ENCODE measurements at regions not wholly inside any gene's neighbourhood (a gene's known extent, or its start where the extent isn't known, plus 50 kb on each side); places are given as distances from the start of the nearest gene placed in this dataset.

DNA sequence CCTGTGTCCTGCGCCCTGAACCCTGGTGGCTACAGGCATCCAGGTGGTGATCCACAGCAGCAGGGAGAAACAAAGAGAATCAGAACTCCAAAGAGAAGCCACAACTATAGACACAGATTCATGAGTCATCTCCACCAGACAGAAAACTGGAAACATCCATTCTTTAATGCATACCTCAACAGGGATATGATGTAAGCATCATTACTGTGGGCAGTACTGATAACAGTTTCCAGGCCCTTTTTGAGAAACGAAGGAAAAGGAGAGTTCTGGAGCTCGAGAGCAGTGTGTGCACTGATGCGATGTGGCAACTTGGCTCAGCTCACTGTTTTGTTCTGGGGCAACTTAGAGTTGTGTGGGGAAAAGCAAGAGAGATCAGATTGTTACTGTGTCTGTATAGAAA is 215.6 kb upstream of the ADAMTS16 start:
- DNase-seq, result no peak

DNA sequence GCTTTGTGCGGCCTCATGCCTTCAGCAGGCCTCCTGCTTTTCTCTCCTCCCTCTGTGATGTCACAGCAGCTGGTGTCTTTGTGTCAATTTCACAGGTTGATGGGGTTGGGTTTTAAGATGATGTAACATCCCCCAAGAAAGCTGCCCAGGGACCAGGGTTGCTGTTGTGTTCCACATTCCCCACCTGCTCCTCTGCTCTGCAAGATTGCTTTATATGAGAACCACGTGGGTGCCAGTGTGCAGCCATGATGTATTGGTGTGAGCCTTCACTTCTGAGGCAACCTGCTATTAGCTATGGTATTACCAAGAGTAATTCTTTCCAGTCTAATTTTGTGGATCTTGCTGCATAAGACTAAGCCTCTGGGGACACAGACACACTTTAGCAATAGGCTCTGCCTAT is 213.0 kb upstream of the ADAMTS16 start:
- no peak for DNase-seq

DNA sequence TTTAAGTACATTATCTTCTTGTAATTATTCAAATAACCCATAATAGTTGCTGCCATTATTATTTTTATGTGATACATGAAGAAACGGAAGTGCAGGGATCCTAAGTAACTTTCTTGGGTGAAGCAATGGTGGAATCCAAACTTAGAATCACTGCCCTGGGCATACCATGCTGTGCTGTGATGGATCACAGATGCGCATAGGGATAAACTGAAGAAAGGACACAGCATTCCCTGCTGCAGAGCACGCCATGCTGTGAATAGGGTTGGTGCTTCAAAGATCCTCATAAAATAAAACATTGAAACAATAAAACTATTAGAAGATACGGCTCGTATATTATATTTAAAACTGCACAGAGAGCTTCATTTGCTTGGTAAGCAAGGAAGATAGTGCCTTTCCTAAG is 211.7 kb upstream of the ADAMTS16 start:
- no peak for DNase-seq

DNA sequence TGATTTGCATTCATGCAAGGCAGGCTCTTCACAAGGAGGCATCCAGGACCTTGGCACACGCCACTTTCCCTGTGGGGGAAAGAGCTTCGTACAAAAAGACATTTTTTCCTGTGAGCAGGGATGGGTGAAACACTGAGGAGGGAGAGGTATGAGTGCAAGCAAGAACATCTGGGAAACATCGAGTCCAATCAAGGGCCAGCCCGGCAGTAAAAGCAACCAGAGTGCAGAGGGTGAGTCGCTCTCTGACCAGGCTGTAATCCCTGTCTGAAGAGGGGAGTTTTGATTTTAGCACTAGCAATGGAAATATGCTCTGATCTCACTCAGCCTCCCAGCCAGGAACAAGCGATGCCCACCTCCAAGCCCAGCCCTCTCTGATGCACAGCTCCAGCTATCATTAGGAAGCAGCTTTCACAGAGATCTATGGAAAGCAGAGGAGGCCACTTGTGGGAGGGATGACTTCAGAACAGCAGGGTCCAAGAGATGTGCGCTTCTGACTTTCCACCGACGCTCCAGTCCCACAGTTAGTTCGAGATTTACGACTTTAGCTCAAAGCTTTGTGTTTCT is 211.0 kb upstream of the ADAMTS16 start:
- DNase-seq, result no peak

DNA sequence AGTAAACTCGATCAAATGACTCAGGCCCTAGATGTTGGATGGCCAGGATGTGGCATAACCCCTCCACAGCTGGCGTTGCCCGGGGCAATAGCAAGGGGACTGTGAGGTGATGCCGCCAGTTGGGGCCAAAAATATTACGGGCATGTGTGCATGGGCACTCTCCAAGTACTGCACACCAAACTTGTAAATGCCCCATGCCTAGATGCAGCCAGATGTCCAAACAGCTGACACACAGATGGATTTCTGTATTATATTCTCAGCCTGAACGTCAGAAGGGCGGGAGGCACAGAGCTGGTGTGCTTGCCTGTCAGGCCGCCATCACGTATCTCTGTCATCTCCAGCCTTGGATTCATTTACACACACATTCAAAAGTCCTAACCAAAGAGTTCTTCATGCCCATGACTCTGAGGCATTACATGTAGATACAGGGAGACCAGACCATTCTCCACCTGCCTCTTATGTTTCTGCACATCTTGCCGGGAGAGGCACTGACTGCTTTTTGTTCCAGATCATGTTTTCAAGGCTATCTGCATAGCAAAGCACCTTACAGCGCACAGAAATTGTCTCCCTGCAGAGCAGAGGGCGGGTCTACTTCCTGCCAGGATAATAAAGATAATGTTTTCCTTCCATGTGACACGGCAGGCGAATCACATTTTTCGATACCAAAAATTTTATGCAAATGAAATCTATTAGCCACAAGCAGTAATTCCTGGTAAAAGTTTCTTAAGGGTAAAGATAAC is 200.9 kb upstream of the ADAMTS16 start:
- DNase-seq, result no peak

DNA sequence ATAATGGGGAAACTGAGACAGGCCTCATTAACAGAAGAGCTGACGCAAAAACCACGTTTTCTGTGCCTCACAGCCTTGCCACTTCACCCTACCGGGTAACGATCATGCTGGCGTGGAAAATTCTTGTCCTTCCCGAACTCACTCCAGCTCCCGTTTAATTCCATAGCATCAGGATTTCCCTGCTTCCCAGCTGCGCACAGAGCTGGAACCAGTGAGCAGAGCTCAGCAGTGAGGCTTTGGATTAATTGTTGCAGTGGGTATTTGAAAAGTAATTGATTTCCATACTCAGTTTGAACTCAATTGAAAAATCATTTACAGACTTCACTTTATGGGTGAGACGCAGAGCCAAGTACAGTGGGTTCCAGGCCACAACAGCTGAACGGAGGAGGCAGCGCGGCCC is 199.0 kb upstream of the ADAMTS16 start:
- DNase-seq, result no peak

DNA sequence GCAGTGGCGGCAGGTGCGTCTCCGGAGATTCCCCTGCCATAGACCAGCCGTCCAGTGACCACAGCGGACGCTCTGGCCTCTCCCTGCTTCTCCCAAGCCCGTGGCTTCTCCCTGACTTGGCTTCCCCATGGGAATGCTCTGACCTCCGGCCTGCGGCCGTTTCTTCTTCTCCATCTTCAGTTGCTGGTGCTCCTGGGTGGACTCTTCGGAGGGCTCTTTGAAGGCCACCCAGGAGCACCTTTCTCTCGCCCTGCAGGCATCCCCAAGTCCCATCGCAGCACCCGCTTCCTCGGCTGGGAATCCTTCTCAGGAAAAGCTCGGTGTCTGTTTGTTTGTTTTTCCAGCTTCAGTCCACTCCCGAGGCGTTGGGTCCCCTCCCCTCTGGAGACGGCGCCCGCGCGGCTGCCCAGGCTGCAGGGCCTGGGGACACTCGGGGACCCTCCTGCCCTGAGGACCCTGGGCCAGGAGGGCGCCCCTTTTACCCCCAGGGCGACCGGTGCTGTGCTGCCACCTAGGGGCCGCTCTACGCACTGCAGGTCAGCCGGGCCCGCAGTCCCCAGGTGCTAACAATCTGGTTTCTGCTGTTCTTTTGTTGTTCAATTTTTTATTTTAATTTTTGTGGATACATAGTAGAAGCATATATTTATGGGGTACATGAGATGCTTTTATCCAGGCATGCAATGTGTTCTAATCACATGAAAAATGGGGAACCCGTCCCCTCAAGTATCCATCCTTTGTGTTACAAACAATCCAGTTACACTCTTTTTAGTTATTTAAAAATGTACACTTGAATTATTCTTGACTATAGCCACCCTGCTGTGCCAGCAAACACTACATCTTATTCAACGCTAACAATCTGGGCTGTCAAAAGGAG is 197.9 kb upstream of the ADAMTS16 start:
- DNase-seq, result no peak

DNA sequence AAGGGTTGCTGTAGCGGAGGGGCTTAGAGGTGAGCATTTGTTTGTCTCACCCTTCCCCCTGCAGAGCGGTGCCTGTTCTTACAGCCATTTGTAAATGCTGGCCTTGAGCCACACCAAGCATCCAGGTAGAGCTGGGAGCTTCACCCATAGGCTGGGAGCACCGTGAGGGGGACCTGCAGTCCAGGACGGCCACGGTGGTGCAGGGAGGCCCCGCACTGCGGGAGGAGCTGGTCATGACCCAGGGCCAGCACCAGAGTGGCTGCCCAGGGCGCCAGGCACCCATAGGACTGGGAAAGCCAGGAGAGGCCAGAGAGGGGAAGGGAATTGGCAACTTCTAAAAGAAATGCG is 197.3 kb upstream of the ADAMTS16 start:
- no peak for DNase-seq

DNA sequence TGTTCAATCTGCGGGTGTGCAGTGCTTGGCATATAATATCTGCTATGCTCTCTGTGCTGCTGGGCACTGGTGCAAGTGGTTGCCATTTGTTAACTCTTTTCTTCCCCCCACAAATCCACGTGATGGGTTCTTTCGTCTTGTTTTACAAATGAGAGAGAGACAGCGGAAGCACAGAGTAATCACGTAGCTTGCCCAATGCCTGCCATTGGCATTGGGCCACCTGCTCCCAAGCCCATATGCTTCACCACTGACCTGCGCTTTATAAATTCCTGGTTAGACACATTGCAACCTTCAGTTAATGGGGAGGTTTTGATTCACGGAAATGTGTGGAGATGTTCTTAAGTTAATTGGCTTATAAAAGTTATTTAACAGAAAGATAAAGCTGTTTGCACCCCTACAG is 194.8 kb upstream of the ADAMTS16 start:
- DNase-seq, result no peak

DNA sequence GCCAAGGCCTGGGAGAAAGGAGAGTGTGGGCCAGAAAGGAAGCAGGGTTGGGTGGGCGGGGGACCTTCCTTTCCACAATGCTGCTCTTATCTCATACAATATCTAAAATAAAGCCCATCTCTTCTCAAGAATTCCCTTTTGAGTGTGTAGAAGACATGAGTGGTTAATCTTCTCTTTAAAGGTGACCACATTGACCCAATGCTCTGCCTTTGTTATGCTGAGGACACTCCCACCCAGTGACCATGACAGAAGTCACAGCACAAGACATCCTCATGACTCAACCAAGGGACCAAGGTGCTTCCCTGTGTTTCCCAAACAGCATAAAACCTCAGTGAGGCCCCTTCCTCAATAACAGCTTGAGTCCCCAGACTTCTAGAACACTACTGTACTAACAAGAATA is 193.0 kb upstream of the ADAMTS16 start:
- DNase-seq, result no peak

DNA sequence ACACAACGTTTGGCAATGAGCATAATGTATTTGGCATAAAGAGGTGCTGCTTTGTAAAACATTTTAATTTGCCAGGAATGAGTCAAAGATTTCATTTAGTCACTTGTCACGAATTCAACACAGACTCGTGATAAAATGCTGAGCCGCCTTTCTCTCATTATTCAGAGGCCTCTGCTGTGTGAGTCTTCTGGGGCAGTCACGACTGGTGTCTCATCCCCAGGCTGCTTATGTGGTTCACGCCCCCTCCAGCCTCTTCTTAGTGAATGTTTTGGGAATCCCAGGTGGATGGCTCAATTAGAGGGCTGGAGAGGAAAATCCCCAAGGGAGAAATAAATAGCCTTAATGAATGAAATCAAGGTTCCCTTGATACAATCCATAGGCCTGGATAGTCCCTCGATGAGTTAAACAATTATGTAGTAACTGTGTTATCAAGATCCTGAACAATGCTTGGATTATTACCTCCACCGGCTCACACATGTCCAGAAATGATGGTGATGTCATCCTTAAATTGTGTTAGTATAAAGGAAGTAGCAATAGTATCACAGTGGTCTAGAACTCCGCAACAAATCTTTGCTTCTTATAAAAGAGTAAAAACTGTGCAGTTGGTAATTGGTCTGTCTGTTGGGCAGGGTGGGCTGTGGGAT is 192.1 kb upstream of the ADAMTS16 start:
- no peak for DNase-seq

DNA sequence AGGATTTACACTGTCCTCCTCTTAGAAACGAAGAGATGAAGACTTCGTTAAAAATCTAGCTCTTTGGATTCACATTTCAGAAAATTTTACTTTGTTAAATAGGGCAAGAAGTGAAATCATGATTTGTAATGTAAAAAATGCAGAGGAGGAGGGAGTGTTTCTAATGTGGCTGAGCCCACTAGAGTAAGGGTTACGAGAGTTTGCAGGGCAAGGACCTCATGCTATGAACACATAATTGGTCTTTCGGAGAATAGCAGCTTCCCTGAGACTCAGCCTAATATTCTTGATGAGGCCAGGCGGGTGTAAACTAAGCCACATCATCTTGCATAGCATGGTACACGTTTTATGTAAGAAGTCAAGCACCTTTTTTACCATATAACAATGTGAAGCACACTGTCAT is 191.0 kb upstream of the ADAMTS16 start:
- DNase-seq, result no peak

DNA sequence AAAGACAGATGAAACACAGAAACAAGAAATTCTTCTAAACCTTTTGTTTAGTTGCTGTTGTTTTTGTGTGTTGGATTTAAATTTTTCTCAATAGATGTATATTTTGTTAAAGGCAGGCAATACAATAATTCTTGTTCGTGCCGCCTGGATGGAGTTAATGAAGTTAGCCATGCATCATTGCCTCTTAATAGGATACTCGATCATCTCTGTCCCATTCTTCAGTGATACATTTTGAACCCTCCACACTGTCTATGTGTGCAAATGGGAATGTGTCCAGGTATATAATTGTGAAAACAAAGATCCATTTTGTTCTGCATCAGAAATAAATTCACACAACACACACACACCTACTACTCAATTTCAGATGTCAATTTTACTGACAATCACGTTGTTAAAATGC is 186.6 kb upstream of the ADAMTS16 start:
- DNase-seq, result no peak

DNA sequence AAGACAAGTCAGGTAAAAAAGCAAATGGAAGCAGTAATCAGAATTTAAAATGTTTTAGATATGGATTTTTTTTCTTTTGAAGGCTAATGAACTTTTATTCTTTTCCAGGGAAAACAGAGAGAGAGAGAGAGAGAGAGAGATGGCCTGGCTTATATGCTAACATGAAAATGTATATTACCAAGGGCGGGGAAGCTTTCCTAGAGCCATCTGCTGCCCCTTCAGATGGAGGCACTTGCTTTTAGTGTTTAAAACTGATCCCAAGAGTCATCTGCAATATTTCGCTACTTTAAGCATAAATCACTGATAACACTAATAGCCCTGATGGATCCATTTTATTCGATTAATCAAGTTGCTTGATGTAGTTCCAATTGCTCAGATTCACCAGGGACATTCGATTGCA is 186.1 kb upstream of the ADAMTS16 start:
- DNase-seq, result no peak

DNA sequence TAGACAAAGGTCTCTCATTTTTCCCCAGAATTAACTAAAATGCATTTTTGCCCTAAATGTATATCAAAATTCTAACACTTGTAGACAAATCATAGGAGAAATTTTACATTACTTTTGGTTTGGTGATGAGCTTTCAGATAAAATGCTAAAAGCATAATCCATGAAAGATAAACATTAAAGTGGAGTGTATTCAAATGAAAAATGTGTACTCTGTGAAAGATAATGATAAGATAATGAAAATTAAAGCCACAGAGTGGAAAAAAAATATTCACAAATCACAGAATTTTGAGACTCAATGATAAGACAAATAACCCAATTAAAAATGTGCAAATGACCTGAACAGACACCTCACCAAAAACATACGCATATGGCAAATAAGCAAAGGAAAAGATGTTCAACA is 176.9 kb upstream of the ADAMTS16 start:
- no peak for DNase-seq

DNA sequence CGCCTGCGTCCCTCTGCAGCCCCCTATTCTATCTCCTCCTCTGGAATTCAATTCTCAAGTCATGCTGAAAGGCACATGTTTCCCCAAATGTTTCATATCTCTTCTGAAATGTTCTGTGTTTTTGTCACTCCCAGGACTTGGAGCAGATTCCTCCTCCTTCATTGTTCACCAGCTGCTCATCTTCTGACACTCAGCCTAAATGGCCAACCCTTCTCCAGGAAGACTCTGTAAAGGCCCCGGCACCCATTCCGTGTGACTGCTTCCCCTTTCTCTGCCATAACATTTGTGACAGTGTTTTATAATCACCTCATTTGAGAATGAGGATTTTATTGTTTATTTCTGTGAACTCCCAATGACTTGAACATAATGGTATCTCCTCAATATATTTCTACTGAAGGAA is 170.8 kb upstream of the ADAMTS16 start:
- no peak for DNase-seq

DNA sequence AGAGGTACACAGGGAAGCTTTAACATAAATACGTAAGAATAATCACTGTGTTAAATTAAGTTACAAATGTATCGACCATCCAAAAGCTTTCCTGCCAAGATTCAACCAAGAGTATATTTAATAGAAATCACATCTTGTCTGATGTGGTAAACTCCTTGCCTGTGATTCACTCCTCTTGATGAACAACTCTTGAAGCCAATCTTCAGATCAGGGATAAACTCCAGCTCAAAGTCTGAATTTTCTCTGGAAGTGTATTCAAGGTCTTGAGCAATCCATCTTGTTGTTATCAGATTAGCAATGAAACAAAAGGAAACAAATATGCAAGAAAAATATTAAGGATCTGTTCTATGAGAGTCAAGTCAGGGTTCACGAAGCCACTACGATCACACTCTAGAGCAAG is 170.0 kb upstream of the ADAMTS16 start:
- DNase-seq, result no peak

DNA sequence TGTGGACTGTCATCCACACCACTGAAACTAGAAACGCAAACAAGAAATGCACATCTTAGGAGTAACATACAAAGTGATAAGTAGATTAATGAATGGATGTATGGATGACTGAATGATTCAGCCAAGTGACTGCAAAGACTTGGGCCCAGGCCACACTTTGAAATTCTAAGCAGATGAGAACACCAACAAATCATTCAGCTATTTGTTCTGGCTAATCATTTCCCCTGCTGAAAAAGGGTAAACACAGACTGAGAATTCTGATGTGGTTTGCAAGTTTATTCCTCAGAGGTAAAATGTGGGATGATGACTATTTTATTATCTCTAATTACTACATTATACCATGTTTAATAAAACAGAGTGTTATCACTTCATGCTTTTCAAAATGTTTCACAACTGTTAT is 163.2 kb upstream of the ADAMTS16 start:
- no peak for DNase-seq

DNA sequence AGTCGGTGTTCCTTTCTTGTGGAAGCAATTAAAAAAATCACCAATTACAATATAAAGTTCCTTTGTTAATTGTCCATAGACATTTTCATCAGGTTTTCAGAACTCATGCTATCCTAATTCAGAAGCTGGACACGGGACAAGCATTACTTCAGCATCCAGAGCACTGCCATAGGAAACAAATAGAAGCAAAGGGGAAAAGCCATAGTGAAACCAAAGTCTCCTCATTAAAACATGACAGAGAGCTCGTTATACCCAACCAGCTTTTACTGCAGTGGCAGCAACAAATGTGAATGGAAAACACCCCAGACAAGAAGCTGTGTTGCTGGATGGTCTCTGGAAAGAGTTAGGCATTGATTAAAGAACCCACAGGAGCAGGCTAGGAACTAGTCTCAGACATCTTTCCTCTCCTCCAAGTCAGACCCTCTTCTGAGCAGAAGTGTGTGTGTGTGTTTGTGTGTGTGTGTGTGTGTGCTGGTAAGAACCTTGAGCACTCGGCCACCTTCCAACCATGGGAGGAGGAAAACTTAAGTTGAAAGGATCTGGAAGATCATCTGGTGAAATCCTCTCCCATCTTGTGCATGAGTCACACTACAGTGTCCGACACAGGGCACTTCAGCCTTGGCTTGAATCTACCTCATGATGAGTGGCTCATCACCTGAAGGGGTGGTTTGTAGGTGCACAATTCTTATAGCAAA is 162.6 kb upstream of the ADAMTS16 start:
- no peak for DNase-seq

DNA sequence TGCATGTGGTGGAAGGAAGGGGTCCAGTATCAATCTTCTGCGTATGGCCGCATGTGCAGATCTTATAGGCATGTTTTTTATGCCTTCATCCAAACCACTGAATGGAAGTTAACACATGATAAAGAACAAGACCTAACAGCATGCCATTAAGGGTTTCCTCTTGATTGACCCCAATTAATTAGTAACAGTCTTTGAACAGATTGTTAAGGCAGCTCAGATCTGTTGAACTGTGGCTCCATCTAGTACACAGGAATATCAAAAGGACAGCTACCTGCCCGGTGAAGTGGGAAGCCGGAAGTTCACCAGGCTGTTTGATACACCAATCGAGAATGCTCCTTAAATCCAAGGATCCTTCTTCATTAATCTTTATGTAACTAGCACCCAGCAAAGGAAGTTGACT is 159.9 kb upstream of the ADAMTS16 start:
- no peak for DNase-seq

DNA sequence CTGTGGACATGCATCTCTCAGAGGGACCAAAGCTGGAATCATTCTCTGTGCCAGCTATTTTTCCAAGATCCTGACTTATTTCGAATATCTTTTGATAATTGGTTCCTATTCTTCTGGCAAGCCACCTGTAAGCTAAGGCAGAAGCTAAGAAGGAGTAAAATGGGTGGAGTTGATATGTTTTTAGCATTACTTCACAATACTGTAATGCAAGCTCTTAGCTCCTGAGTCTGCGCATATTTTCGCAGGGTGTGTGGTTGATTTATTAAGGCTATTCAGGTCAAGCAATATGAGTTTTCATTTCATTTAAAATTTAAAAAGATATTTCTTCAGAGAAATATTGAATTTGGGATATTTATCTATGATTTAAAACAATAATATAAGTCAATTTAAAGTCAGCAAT is 158.5 kb upstream of the ADAMTS16 start:
- no peak for DNase-seq

DNA sequence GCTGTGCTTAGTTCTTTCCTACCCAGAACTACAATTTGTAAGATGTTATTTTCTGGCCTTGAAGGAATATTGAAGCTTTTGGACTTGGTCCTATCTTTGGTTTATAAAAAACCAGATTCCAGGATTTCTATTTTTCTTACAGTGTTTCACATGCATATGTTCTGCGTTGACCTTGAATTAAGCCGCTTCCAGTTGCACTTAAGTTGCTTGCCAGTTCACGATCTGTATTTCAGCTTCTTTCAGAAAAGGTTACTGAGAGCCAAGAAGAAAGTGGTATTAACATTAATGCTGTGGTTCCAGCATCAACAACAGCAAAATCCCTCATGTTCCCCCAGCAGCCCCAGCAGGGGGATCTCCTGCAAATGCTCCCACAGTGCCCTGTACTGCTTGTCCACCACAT is 156.4 kb upstream of the ADAMTS16 start:
- no peak for DNase-seq

DNA sequence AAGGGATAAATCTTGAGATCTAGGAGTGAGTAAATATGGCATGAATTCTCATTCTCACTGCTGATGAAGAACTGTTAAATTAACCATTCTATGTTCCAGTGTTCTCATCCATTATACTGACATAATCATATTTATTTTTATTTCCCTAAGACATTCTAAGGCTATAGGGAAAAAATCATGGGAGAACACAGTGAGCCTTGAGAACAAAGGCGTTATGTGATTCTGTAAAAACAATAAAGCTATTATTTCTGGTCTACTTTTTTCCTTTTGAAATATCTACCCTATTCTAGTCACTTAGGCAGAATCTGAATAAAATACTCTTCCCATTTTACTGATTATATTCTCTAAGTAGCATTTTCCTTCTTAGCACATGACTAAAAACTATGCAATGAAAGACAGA is 155.7 kb upstream of the ADAMTS16 start:
- no peak for DNase-seq
